PFSK-1 (cell line): ENCODE measurements at regions not wholly inside any gene's neighbourhood (a gene's known extent, or its start where the extent isn't known, plus 50 kb on each side); places are given as distances from the start of the nearest gene placed in this dataset.

ENCODE experiments used
- FOXP2 ChIP-seq: optimal IDR thresholded peaks from 2 replicates; pipeline ENCODE3; 2011; ENCODE audit warnings: borderline replicate concordance, control low read depth, inconsistent platforms; ENCODE audit not compliant: insufficient read depth; ENCODE audit errors: extremely low read length, extremely low read depth
- POLR2AphosphoS5 ChIP-seq: IDR thresholded peaks from 2 replicates; pipeline ENCODE4 v1.6.1; 2012; ENCODE audit warnings: low read depth, mild to moderate bottlenecking, control low read depth, low read length, moderate library complexity
- SIN3A ChIP-seq: IDR thresholded peaks from 2 replicates; pipeline ENCODE4 v1.6.1; 2012; ENCODE audit warnings: mild to moderate bottlenecking, low read length, moderate library complexity, borderline replicate concordance; ENCODE audit not compliant: insufficient read depth
- TAF1 ChIP-seq: IDR thresholded peaks from 2 replicates; pipeline ENCODE4 v1.6.1; 2012; ENCODE audit warnings: low read length, control low read depth, borderline replicate concordance; ENCODE audit not compliant: insufficient read depth
- TF ChIP-seq, protein P1 (sequence below), 2 experiments: IDR thresholded peaks; 2 replicates each; pipeline versions ENCODE4 v1.6.1 to v1.8.0; 2011 to 2012; ENCODE audit warnings: low read depth in 2 of 2, low read length in 2 of 2, control low read depth in 1 of 2, inconsistent platforms in 1 of 2, mild to moderate bottlenecking in 1 of 2, moderate library complexity in 1 of 2; ENCODE audit not compliant: insufficient read depth in 1 of 2

GRCh38 chr12:59039005-59039404 is 118.7 kb upstream of the LRIG3 start:
- TF ChIP-seq, protein P1, sequence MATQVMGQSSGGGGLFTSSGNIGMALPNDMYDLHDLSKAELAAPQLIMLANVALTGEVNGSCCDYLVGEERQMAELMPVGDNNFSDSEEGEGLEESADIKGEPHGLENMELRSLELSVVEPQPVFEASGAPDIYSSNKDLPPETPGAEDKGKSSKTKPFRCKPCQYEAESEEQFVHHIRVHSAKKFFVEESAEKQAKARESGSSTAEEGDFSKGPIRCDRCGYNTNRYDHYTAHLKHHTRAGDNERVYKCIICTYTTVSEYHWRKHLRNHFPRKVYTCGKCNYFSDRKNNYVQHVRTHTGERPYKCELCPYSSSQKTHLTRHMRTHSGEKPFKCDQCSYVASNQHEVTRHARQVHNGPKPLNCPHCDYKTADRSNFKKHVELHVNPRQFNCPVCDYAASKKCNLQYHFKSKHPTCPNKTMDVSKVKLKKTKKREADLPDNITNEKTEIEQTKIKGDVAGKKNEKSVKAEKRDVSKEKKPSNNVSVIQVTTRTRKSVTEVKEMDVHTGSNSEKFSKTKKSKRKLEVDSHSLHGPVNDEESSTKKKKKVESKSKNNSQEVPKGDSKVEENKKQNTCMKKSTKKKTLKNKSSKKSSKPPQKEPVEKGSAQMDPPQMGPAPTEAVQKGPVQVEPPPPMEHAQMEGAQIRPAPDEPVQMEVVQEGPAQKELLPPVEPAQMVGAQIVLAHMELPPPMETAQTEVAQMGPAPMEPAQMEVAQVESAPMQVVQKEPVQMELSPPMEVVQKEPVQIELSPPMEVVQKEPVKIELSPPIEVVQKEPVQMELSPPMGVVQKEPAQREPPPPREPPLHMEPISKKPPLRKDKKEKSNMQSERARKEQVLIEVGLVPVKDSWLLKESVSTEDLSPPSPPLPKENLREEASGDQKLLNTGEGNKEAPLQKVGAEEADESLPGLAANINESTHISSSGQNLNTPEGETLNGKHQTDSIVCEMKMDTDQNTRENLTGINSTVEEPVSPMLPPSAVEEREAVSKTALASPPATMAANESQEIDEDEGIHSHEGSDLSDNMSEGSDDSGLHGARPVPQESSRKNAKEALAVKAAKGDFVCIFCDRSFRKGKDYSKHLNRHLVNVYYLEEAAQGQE (IDR thresholded peaks at IDR 0.05; ENCODE audit: insufficient read depth in 1 of 2, low read depth in 2 of 2, low read length in 2 of 2): no peak
- no peak for TF ChIP-seq POLR2AphosphoS5
- no peak for TF ChIP-seq SIN3A
- no peak for TF ChIP-seq TAF1
- no peak for TF ChIP-seq FOXP2
